ENCODE measurements at regions not wholly inside any gene's neighbourhood (a gene's known extent, or its start where the extent isn't known, plus 50 kb on each side); places are given as distances from the start of the nearest gene placed in this dataset.

DNA sequence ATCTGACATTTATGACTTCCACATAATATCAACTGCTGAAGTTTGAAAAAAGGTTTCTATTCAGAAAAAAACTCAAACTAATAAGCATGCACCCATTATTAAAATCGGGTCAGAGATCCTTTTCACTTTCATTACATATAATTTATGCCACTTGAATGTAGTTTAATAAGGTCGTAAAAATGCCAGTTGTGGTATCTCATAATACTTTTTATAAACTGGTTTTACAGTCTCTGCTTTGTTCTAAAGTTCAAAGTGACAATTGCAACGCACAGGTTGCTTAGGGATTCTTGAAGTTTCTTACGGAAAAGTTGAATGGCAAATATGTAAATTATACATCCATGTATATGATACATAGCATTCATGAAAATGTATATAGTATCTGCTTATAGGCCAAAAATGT, 229.4 kb upstream of the CEP162 start:
- Histone ChIP-seq H3K4me2 (ENCODE audit: low read length) (no peak overlapping the region), H3F3A (ENCODE audit: insufficient read depth, low read length) (no peaks in the 10 kb centered on the region), H3K4me1 (ENCODE audit: insufficient read depth, low read length, severe bottlenecking) (no peaks in the 10 kb centered on the region), H3K79me2 (ENCODE audit: insufficient read depth, low read length) (no peaks in the 10 kb centered on the region), H3K9me2 (ENCODE audit: low read depth, low read length) (no peaks in the 10 kb centered on the region), H3K9ac (ENCODE audit: low read length) (no peak overlapping the region), H3K4me3 (ENCODE audit: low read depth, low read length, poor library complexity, severe bottlenecking) (no peak overlapping the region), H3K27ac (ENCODE audit: low read depth, low read length, poor library complexity, severe bottlenecking) (no peak overlapping the region), H3K36me3 (ENCODE audit: insufficient read depth, low read length) (no peaks in the 10 kb centered on the region), H4K20me1 (ENCODE audit: insufficient read depth, low read length) (no peaks in the 10 kb centered on the region), H3K9me3 (ENCODE audit: low read length) (no peaks in the 10 kb centered on the region), H2AFZ (ENCODE audit: low read length) (no peak overlapping the region), H3K27me3 (ENCODE audit: insufficient read depth, low read length) (no peaks in the 10 kb centered on the region)
- TF ChIP-seq, protein P1, sequence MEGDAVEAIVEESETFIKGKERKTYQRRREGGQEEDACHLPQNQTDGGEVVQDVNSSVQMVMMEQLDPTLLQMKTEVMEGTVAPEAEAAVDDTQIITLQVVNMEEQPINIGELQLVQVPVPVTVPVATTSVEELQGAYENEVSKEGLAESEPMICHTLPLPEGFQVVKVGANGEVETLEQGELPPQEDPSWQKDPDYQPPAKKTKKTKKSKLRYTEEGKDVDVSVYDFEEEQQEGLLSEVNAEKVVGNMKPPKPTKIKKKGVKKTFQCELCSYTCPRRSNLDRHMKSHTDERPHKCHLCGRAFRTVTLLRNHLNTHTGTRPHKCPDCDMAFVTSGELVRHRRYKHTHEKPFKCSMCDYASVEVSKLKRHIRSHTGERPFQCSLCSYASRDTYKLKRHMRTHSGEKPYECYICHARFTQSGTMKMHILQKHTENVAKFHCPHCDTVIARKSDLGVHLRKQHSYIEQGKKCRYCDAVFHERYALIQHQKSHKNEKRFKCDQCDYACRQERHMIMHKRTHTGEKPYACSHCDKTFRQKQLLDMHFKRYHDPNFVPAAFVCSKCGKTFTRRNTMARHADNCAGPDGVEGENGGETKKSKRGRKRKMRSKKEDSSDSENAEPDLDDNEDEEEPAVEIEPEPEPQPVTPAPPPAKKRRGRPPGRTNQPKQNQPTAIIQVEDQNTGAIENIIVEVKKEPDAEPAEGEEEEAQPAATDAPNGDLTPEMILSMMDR (IDR thresholded peaks at IDR 0.05; ENCODE audit: low read length): no peak
- no peak for TF ChIP-seq EZH2 (IDR thresholded peaks at IDR 0.05; ENCODE audit: borderline replicate concordance, low read length)

DNA sequence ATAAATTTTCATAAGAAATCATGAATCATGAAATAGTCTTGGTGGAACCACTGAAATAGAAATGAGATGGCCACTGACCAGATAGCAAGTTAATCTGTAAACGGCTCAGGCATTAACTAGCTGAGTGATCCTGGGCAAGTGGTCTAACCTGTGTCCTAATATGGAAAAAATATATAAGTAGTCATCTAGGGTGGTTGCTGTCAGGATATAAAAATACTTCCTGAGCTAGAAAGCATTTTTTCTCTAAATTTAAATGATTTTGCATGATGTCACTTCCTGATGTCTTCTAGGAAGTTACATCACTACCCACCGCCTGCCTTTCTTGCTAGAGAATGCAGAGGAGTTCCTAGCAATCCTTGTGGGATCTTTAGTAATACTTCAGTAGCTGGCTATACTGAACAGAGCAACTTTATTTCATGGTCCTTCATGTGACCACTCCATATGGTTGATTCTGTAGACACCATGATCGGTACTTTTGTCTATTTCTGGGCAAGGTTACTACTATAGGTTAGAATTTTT, 228.1 kb upstream of the CEP162 start:
- no peaks in the 10 kb centered on the region for H3K79me2 ChIP-seq (ENCODE audit: insufficient read depth, low read length)
- no peaks in the 10 kb centered on the region for H3K27me3 ChIP-seq (ENCODE audit: insufficient read depth, low read length)
- no peaks in the 10 kb centered on the region for H3K36me3 ChIP-seq (ENCODE audit: insufficient read depth, low read length)
- H3F3A ChIP-seq (ENCODE audit: insufficient read depth, low read length): no peaks in the 10 kb centered on the region
- H3K4me2 ChIP-seq (ENCODE audit: low read length): no peak overlapping the region
- H3K9ac ChIP-seq (ENCODE audit: low read length): no peak overlapping the region
- no peak overlapping the region for H3K27ac ChIP-seq (ENCODE audit: low read depth, low read length, poor library complexity, severe bottlenecking)
- no peak overlapping the region for H3K4me3 ChIP-seq (ENCODE audit: low read depth, low read length, poor library complexity, severe bottlenecking)
- no peaks in the 10 kb centered on the region for H3K9me2 ChIP-seq (ENCODE audit: low read depth, low read length)
- no peaks in the 10 kb centered on the region for H4K20me1 ChIP-seq (ENCODE audit: insufficient read depth, low read length)
- no peak overlapping the region for H2AFZ ChIP-seq (ENCODE audit: low read length)
- H3K9me3 ChIP-seq (ENCODE audit: low read length): no peaks in the 10 kb centered on the region
- TF ChIP-seq, protein P1 (IDR thresholded peaks at IDR 0.05; ENCODE audit: low read length): no peak
- no peak for TF ChIP-seq EZH2 (IDR thresholded peaks at IDR 0.05; ENCODE audit: borderline replicate concordance, low read length)
- H3K4me1 ChIP-seq (ENCODE audit: insufficient read depth, low read length, severe bottlenecking): no peaks in the 10 kb centered on the region

DNA sequence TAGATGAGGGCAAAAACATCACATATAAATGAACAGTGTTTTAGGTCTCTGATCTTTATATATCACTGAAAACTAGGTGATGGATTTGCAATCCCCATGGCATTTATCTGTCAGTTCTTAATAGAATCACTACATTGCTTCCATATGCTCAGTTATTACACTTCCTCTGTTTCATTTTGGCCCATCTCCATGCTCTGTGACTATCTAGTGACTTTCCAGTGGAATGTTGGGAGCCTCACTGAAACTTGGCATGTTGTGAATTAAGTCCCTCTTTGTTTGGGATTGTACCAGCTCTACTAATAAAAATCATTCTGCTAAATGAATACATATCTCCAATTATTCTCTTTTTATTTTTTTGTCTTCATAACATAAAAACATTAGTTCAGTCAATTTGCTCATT, 226.1 kb upstream of the CEP162 start:
- no peak overlapping the region for H3K4me2 ChIP-seq (ENCODE audit: low read length)

More for the DNA sequence above, 226.1 kb upstream of the CEP162 start:
- H3K36me3 ChIP-seq (ENCODE audit: insufficient read depth, low read length): no peaks in the 10 kb centered on the region
- no peaks in the 10 kb centered on the region for H3K79me2 ChIP-seq (ENCODE audit: insufficient read depth, low read length)
- no peak overlapping the region for H2AFZ ChIP-seq (ENCODE audit: low read length)
- no peak overlapping the region for H3K4me3 ChIP-seq (ENCODE audit: low read depth, low read length, poor library complexity, severe bottlenecking)
- H3K27me3 ChIP-seq (ENCODE audit: insufficient read depth, low read length): no peaks in the 10 kb centered on the region
- H3K9ac ChIP-seq (ENCODE audit: low read length): no peak overlapping the region
- H3K4me1 ChIP-seq (ENCODE audit: insufficient read depth, low read length, severe bottlenecking): no peaks in the 10 kb centered on the region
- TF ChIP-seq, protein P1 (IDR thresholded peaks at IDR 0.05; ENCODE audit: low read length): no peak
- no peak for TF ChIP-seq EZH2 (IDR thresholded peaks at IDR 0.05; ENCODE audit: borderline replicate concordance, low read length)
- H3K9me2 ChIP-seq (ENCODE audit: low read depth, low read length): no peaks in the 10 kb centered on the region
- H4K20me1 ChIP-seq (ENCODE audit: insufficient read depth, low read length): no peaks in the 10 kb centered on the region
- H3K27ac ChIP-seq (ENCODE audit: low read depth, low read length, poor library complexity, severe bottlenecking): no peak overlapping the region
- H3K9me3 ChIP-seq (ENCODE audit: low read length): no peaks in the 10 kb centered on the region
- no peaks in the 10 kb centered on the region for H3F3A ChIP-seq (ENCODE audit: insufficient read depth, low read length)
